Adipocyte (in vitro differentiated cells): ENCODE measurements at regions not wholly inside any gene's neighbourhood (a gene's known extent, or its start where the extent isn't known, plus 50 kb on each side); places are given as distances from the start of the nearest gene placed in this dataset.
"Not testable (repeated sequence)": the region's sequence is repeated elsewhere in the genome, so short reads cannot be mapped to it uniquely, and the experiment has no call there.

Experiments
- DNase-seq: peaks from one replicate; pipeline ENCODE4 v3.0.0-alpha.2; 2015; ENCODE audit warnings: low read depth
- H3K27me3 ChIP-seq: replicated peaks from 2 replicates; pipeline ENCODE4 v1.7.0; 2013; ENCODE audit warnings: mild to moderate bottlenecking, low read length, moderate library complexity; ENCODE audit not compliant: control insufficient read depth, insufficient read depth
- H3K36me3 ChIP-seq: 2 replicates; pipeline ENCODE4 v1.7.0; 2013; ENCODE audit warnings: low read length, mild to moderate bottlenecking, moderate library complexity; ENCODE audit not compliant: control insufficient read depth, insufficient read depth, severe bottlenecking
- H3K4me1 ChIP-seq: 2 replicates; pipeline ENCODE4 v1.7.0; 2013; ENCODE audit warnings: mild to moderate bottlenecking, low read length, moderate library complexity; ENCODE audit not compliant: control insufficient read depth, insufficient read depth
- H3K4me3 ChIP-seq: 2 replicates; pipeline ENCODE4 v1.7.0; 2013; ENCODE audit warnings: mild to moderate bottlenecking, low read length, moderate library complexity
- H3K9ac ChIP-seq: 2 replicates; pipeline ENCODE4 v1.7.0; 2013; ENCODE audit warnings: mild to moderate bottlenecking, low read length, moderate library complexity
- H3K9me3 ChIP-seq: 2 replicates; pipeline ENCODE4 v1.7.0; 2013; ENCODE audit warnings: mild to moderate bottlenecking, low read length, moderate library complexity; ENCODE audit not compliant: control insufficient read depth

DNA sequence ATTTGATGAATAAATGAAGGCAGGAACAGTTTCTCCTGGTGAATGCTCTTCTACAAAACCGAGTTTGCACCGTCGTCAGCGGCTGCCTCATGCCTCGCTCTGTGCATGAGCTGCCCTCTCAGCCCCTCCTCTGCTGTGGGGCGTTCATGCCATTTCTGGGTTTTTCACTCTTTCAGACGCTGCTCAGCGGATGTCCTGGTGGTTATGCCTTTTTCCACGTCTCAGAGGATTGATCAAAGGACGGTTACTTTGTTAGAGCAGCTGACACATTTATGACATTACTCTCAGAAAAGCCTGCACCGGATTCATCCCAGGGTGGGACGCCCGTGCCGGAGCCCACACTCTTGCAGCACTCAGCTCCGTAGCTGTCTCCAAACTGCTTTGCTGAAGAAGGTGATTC, 195.9 kb upstream of the PPP1R26 start:
- no peak overlapping the region for H3K4me3 ChIP-seq
- H3K9me3 ChIP-seq, result no peaks in the 10 kb centered on the region
- H3K9ac ChIP-seq, result no peak overlapping the region
- DNase-seq, result no peak
- no peaks in the 10 kb centered on the region for H3K4me1 ChIP-seq
- H3K36me3 ChIP-seq, result no peaks in the 10 kb centered on the region
- H3K27me3 ChIP-seq, result peaks cover 36% of the 10 kb centered on the region

DNA sequence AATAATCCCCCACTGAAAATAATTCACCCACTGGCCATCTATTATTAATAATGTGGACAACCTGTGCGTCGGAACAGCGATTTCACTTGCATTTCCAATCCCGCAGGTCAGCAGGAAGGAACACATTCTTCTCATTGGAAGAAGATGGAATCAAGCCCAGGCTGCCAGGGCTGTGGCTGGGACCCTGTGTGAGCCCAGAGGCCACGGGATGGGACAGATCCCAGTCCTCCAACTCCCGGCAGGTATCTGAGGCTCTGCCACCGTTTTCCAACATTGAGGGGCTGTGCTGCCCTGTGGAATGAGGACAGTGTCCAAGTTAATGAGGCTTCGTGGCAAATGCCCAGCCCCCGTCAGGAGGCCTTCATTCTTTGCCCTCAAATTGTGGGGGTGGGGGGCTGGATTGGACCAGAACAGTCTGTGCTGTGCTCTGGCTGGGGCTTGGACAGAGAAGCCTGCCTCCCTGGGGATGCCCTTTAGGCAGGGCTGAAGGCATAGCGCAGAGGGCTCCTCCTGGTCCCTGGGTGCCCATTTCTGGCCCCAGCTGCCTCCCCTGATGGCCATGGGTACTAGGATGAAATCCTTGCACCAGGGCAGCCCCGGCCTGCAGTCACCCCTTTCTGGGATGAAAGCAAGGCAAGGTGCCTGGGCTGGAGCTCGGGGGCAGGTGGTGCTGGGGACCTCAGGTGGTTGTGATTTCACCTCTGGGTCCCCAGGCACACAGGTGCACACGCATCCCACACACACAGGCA, 195.0 kb upstream of the PPP1R26 start:
- no peaks in the 10 kb centered on the region for H3K4me1 ChIP-seq
- no peaks in the 10 kb centered on the region for H3K36me3 ChIP-seq
- no peak overlapping the region for H3K9ac ChIP-seq
- no peaks in the 10 kb centered on the region for H3K9me3 ChIP-seq
- peaks cover 45% of the 10 kb centered on the region for H3K27me3 ChIP-seq
- H3K4me3 ChIP-seq, result no peak overlapping the region
- no peak for DNase-seq

DNA sequence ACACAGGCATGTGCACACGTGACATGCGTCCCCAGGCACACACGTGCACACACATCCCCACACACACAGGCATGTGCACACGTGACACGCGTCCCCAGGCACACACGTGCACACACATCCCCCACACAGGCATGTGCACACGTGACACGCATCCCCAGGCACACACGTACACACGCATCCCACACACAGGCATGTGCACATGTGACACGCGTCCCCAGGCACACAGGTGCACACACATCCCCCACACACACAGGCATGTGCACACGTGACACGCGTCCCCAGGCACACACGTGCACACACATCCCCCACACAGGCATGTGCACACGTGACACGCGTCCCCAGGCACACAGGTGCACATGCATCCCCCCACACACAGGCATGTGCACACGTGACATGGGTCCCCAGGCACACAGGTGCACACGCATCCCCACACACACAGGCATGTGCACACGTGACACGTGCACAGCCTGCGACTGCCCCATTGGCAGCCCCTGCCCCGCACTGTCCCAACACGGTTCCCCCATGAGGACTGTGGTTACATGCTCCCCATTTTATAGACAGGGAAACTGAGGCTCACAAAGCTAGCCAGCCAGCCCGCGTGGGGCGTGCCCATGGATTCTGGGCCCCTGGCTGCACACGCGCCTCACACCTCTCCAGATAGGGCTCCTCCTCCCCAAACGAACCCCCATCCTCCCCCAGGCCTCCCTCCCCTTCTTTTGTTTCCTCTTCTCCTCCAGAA, 193.2 kb upstream of the PPP1R26 start:
- not testable (repeated sequence) for H3K4me3 ChIP-seq, DNase-seq, H3K36me3 ChIP-seq, H3K9ac ChIP-seq, H3K9me3 ChIP-seq, H3K4me1 ChIP-seq
- peaks cover 50% of the 10 kb centered on the region for H3K27me3 ChIP-seq

DNA sequence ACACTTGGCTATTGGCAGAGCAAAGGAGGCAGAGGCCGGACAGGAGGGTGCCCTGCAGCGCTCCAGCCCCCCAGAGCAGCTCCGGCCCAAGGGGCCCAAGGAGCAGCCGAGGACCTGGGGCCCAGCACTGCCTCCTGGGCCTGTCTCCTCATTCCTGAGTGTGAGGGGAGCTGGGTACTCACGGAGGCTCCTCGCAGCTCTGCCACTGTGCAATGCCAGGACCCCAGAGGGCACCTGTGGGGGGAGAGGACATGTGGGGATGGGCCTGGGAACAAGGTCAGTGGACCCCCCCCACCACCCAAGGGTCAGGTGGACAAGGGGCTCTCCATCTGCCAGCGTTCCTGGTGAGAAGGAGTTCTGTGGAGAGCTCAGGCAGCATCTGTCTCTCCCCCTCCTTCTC, 192.6 kb upstream of the PPP1R26 start:
- H3K4me3 ChIP-seq, result no peak overlapping the region
- peaks cover 2% of the 10 kb centered on the region for H3K4me1 ChIP-seq
- H3K9me3 ChIP-seq, result no peaks in the 10 kb centered on the region
- H3K27me3 ChIP-seq, result peaks cover 50% of the 10 kb centered on the region
- H3K9ac ChIP-seq, result no peak overlapping the region
- no peak for DNase-seq
- no peaks in the 10 kb centered on the region for H3K36me3 ChIP-seq

DNA sequence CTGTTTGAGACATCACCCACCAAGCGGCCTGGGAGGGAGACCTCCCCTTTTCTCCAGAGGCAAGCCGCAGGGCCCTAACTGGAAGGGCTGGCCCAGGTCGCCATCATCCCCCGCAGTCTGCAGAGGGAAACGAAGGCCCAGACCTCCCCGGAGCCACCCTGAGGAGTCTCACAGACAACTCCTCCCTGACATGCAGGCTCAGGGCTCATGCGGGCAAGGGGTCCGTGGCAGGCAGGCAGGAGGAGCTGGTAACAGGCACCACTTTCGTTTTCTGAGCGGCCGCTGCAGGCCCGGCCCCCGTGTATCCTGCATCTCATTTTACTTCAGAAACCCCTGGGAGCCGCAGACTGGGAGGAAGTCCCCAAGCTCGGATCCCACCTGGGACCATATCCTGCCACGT, 192.0 kb upstream of the PPP1R26 start:
- Histone ChIP-seq H3K9me3 (no peaks in the 10 kb centered on the region), H3K9ac (no peak overlapping the region), H3K4me1 (peaks cover 2% of the 10 kb centered on the region), H3K4me3 (no peak overlapping the region), H3K36me3 (no peaks in the 10 kb centered on the region), H3K27me3 (peaks cover 46% of the 10 kb centered on the region)
- no peak for DNase-seq

DNA sequence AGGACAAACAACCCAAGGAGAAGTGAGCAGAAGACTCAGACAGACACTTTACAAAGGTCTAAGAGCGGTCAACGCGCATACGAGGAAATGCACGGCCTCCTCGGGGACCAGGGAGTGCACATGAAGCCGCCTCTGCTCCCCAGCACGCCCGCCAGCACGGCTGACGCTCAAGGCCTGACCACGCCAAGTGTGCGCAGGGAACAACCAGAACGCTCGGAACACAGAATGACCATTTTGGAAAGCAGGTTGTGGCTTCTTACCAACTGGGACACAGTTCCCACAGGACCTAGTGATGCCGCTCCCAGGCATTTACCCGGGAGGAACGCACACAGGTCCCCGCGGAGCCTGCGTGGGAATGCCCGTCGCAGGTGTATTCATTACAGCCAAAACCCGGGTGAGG, 191.5 kb upstream of the PPP1R26 start:
- no peak overlapping the region for H3K9ac ChIP-seq
- no peak for DNase-seq
- H3K9me3 ChIP-seq, result no peaks in the 10 kb centered on the region
- peaks cover 48% of the 10 kb centered on the region for H3K27me3 ChIP-seq
- peaks cover 2% of the 10 kb centered on the region for H3K4me1 ChIP-seq
- no peak overlapping the region for H3K4me3 ChIP-seq
- H3K36me3 ChIP-seq, result no peaks in the 10 kb centered on the region

DNA sequence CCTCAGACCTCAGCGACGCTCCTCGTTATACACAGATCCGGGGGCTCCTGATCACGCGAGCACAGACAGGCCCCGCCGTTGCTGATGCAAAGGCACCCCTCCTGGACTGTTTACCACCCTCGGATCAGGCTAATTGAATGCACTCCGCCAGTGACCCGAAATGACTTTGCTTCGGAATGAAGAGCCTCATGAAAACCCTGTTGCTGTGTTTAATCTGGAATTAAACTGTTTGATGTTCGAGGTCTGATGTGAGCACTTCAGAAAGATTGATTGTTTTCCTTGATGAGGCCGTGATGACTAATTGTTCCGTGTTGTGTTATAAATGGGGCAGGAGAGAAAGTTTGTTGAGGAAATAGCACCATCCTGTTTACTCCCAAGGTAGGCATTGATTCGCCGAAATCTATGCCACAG, 190.5 kb upstream of the PPP1R26 start:
- no peaks in the 10 kb centered on the region for H3K36me3 ChIP-seq
- no peak overlapping the region for H3K4me3 ChIP-seq
- H3K9ac ChIP-seq, result no peak overlapping the region
- no peak for DNase-seq
- H3K4me1 ChIP-seq, result peaks cover 2% of the 10 kb centered on the region
- H3K9me3 ChIP-seq, result no peaks in the 10 kb centered on the region
- peaks cover 44% of the 10 kb centered on the region for H3K27me3 ChIP-seq

DNA sequence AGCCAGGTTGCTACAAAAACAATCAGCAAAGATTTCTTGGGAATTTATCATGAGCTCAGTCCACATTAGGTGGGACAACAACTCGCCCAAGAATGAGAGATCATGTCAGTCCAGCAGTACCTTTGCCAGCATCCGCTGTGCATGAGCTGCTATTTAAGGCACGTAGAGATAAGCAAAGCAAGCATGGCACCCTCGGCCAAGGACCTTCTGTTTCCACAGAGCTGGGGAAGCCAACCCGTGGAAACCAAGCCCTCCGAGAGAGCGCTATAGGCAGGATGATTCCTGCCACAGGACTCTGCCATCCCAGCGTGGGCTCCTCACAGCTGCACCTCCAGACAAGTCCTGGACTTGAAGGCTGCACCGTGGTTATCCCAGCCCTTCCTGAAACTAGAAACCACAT, 189.5 kb upstream of the PPP1R26 start:
- H3K9ac ChIP-seq, result no peak overlapping the region
- H3K9me3 ChIP-seq, result no peaks in the 10 kb centered on the region
- peaks cover 44% of the 10 kb centered on the region for H3K27me3 ChIP-seq
- no peak for DNase-seq
- H3K36me3 ChIP-seq, result no peaks in the 10 kb centered on the region
- no peak overlapping the region for H3K4me3 ChIP-seq
- peaks cover 2% of the 10 kb centered on the region for H3K4me1 ChIP-seq

DNA sequence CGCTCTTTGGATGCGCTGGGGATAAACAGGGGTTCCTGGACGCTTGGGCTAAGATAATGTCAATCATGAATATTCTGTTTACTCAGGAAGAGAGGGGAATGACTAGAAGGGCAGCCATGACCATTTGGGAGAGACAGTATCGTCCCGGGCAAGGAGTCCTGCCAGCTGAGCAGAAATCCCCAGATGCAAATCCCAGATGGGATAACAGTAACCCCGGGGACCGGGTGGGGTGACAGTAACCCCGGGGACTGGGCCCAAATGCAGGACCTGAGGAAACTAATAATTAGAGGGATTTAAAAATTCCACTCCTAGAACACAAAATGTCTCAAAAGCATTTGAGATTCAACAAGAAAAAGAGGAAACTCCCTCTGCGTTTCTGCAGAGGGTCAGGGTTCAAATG, 189.0 kb upstream of the PPP1R26 start:
- Histone ChIP-seq H3K36me3 (no peaks in the 10 kb centered on the region), H3K9me3 (no peaks in the 10 kb centered on the region), H3K4me1 (peaks cover 2% of the 10 kb centered on the region), H3K27me3 (peaks cover 44% of the 10 kb centered on the region), H3K4me3 (no peak overlapping the region), H3K9ac (no peak overlapping the region)
- no peak for DNase-seq

DNA sequence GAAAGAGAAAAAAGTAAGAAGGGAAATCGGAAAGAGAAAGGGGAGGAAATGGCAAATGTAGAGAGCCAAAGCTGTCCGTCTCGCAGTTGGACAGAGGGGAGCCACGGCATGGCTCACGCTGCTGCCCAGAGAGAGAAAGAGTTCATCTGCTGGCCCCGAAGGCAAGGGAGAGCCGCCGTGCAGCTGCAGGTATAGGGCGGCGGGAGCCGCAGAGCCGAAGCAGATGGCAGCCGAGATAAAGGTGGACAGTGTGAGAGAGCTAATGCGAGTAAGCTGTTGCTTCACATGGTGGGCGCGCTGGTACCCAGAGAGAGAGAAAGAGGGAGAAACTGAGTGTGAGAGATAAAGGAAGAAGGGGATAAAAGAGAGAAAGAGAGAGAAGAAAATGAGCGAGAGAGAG, 188.4 kb upstream of the PPP1R26 start:
- no peaks in the 10 kb centered on the region for H3K36me3 ChIP-seq
- peaks cover 2% of the 10 kb centered on the region for H3K4me1 ChIP-seq
- no peak overlapping the region for H3K4me3 ChIP-seq
- H3K9me3 ChIP-seq, result no peaks in the 10 kb centered on the region
- no peak for DNase-seq
- peaks cover 44% of the 10 kb centered on the region for H3K27me3 ChIP-seq
- no peak overlapping the region for H3K9ac ChIP-seq

DNA sequence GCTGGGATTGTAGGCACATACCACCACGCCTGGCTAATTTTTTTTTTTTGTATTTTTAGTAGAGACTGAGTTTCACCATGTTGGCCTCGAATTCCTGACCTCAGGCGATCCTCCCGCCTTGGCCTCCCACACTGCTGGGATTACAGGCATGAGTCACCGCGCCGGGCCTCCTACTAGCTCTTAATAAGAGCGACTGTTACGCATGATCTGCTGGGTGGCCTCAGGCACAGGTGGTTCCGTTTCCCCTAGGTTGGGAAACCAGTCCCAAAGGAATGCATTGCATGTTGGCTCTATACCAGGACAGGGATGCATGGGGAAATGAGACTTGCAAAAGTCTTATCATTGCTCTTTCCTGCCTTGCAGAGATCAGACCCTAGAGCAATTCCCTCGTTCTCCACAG, 184.7 kb upstream of the PPP1R26 start:
- Histone ChIP-seq H3K27me3 (peaks cover 50% of the 10 kb centered on the region), H3K9ac (no peak overlapping the region), H3K36me3 (no peaks in the 10 kb centered on the region), H3K4me1 (peaks cover 2% of the 10 kb centered on the region), H3K4me3 (no peak overlapping the region), H3K9me3 (no peaks in the 10 kb centered on the region)
- no peak for DNase-seq
